PC-9 (cell line): ENCODE measurements at regions not wholly inside any gene's neighbourhood (a gene's known extent, or its start where the extent isn't known, plus 50 kb on each side); places are given as distances from the start of the nearest gene placed in this dataset.

Source experiments
- EZH2 ChIP-seq: fragments of 200-600 bp; sonication (generic); IDR thresholded peaks from 2 replicates; pipeline ENCODE4 v1.8.0; 2017; ENCODE audit warnings: antibody characterized with exemption, low read depth
- TF ChIP-seq, protein P1 (sequence below): fragments of 200-600 bp; sonication (generic); conservative IDR thresholded peaks from 2 replicates; pipeline ENCODE4 v1.6.1; 2017; ENCODE audit warnings: mixed run types, antibody characterized with exemption, mild to moderate bottlenecking, moderate library complexity

DNA sequence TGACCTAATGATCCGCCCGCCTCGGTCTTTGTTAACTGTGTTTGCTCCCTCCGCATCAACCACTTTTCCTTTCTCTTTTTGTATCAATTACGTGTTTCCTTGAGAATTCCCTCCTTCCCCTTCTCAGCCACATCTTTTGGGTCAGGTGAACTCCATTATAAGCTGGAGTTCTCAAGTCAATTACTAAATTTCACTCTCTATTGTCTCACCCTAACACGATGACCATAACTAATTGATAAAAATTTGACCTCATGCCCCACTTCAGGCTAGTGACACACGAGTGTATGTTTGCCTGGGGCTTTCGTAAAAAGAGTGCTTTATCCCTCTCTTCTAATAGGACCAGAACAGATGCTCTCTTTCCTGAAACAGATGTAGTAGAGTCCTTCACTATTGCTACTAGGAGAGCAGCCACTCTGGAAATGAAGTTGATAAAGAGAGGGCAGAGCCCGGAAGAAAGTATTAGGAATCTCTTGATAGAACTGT, 403.6 kb upstream of the ANXA10 start:
- TF ChIP-seq, protein P1, sequence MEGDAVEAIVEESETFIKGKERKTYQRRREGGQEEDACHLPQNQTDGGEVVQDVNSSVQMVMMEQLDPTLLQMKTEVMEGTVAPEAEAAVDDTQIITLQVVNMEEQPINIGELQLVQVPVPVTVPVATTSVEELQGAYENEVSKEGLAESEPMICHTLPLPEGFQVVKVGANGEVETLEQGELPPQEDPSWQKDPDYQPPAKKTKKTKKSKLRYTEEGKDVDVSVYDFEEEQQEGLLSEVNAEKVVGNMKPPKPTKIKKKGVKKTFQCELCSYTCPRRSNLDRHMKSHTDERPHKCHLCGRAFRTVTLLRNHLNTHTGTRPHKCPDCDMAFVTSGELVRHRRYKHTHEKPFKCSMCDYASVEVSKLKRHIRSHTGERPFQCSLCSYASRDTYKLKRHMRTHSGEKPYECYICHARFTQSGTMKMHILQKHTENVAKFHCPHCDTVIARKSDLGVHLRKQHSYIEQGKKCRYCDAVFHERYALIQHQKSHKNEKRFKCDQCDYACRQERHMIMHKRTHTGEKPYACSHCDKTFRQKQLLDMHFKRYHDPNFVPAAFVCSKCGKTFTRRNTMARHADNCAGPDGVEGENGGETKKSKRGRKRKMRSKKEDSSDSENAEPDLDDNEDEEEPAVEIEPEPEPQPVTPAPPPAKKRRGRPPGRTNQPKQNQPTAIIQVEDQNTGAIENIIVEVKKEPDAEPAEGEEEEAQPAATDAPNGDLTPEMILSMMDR = no peak
- no peak for TF ChIP-seq EZH2
